Occipital lobe (tissue), 1 donor: ENCODE measurements at regions not wholly inside any gene's neighbourhood (a gene's known extent, or its start where the extent isn't known, plus 50 kb on each side); places are given as distances from the start of the nearest gene placed in this dataset.
"Not testable (repeated sequence)": the region's sequence is repeated elsewhere in the genome, so short reads cannot be mapped to it uniquely, and the experiment has no call there.

Experiments used
- DNase-seq: peaks from one replicate; lab custom pipeline; 2025; lab: John Stamatoyannopoulos, UW

DNA sequence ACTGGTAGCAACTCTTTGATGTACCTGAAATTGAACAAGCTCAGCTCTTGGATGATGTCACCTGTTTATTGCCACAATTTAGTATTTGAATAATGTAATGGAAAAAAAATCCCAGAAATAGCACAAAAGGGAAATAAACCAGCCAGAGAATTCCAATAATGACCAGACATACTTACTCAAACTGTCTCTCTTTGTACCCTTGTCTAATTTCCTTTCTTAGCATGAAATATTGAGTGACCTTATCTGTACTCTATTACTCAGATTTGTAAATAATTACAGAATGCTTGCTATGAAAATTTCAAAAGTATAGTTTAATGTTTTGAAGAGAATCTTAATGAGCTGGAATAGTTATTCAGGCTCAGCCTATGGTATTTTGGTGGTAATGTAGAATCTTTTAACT is 555.4 kb upstream of the SGO1 start:
- no peak for DNase-seq

DNA sequence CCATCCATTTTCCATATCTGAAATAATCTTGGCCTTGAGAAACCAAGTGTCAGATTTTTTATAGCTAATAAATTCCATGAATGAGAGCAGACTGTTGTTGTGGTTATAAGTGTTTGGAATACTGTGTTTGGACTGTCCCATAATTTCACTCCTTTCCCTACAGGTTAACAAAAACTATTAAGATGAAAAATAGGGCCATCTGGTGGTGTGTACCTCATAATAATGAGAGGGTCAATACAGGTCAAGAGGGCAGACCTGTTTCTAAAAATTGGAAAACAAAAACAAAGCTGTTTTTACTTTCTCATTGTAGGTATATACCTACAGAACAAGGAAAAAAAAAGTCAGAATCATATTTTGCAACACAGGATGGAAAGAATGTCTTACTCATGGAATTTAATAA is 553.8 kb upstream of the SGO1 start:
- no peak for DNase-seq

DNA sequence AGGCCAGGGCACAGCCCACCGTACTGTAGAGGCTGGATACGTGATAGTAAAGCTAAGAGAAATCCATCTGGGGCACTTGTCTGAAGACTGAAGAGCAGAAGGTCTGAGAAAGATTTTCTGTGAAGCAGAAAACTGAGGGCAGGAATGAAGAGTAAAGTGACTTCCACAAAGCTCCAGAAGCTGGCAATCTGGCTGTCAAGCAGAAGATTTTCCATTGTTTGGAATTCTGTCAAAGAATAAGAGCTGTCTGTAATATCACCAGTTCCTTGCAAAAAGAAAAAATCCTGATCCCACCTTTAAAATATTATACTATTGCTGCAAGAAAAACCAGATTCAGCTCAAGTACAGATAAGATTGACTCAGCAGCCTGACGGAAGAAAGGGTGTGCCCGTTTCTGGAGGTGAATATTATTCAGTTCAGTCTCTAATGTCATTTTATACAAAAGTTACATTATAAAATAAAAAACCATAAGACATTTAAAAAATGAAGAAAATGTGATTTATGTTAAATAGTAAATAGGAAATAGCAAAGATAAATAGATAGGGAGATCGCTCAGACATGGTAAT is 550.4 kb upstream of the SGO1 start:
- DNase-seq = no peak

DNA sequence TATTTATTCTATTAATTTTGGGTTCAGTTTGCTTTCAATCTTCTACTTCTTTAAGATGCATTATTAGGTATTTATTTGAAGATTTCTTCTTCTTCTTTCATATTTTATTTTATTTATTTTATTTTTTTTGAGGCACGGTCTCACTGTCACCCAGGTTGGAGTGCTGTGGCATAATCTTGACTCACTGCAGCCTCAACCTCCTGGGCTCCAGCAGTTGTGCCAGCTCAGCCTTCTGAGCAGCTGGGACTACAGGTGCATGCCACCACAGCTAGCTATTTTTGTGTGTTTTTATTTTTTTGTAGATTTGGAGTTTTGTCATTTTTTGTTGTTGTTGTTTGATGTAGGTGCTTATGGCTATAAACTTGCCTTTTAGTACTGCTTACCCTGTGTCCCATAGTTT is 543.2 kb upstream of the SGO1 start:
- DNase-seq = no peak

DNA sequence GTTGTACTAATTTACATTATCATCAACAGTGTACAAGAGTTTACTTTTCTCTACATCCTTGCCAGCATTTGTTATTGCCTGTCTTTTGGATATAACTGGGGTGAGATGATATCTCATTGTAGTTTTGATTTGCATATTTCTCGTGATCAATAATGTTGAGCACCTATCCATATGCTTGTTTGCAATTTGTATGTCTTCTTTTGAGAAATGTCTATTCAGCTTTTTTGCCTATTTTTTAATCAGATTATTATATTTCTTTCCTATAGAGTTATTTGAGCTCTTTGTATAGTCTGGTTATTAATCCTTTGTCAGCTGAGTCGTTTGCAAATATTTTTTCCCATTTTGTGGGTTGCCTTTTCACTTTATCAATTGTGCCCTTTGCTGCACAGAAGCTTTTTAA is 540.8 kb upstream of the SGO1 start:
- DNase-seq = no peak

DNA sequence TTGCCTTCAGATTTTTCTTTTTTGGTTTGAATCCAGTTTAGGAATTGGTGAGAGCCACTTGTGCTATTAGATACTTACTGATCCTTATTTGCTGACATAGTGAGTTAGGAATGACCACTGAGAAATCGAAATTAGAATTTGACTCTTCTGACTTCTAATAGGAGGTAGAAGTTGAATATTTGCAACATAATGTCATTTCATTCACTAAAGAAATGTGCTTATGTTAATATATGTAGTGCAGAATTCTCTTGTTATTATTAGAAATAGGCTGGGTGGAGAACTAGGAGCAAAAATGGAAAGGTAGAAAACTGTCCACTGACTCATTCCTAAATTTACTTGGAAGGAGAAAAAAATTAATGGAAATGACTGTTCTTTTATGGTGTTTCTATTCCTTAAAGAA is 538.2 kb upstream of the SGO1 start:
- DNase-seq = no peak

DNA sequence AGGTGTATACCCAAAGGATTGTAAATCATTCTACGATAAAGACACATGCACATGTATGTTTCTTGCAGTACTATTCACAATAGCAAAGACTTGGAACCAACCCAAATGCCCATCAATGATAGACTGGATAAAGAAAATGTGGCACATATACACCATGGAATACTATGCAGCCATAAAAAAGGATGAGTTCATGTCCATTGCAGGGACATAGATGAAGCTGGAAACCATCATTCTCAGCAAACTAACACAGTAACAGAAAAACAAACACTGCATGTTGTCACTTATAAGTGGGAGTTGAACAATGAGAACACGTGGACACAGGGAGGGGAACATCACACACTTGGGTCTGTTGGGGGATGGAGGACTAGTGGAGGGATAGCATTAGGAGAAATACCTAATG is 530.4 kb upstream of the SGO1 start:
- not testable (repeated sequence) for DNase-seq

DNA sequence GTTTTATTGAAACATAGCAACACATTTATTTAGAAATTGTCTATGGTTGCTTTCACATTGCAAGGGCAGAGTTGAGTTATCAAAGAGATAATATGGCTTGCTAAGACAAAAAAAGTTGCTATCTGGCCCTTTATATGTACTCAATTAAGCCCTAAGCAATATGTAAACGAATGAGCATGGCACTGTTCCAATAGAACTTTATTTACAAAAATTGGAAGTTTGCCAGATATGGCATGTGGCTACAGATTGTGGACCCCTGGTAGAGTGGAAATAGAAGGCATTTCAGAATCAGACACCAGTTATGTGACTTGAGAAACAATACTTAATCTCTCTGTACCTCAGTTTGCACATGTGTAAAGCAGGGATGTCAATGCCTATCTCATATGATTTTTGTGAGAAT is 515.6 kb upstream of the SGO1 start:
- DNase-seq = no peak

DNA sequence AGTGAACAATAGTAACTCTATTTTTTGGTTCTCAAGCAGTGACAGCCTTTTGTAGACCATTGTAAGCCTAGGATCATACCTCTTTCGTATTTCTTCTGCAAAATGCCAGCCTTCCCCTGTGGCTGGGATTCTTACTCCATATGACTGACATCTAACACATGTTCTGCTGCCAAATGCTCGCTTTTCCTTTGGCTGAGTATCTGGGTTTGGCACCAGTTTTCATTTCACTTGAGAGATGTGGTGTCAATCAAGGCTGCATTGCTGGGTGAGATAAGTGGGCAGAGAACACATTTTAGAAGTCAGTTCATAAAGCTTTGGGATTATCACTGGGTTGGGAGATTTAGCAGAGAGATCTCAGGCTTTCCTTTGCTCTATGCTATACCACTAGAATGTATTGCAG is 514.7 kb upstream of the SGO1 start:
- DNase-seq = no peak

DNA sequence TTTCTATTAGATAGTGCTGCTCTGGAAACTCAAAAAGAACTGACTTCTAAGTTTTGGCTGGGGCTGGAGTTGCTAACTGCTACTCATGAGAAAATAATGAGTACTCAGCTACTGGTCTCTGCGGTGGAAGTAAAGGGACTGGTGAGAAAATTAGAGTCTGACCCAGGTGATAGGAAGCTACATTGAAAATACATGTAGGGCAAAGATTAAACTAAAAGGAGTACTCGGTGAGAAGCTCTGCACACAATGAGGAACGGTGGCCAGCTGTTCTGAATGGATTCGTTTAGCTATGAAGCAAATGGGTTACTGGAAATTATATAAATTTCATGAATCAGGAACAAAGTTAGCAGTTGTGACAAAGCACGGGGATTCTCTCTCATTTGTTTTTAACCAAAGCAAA is 512.9 kb upstream of the SGO1 start:
- no peak for DNase-seq

DNA sequence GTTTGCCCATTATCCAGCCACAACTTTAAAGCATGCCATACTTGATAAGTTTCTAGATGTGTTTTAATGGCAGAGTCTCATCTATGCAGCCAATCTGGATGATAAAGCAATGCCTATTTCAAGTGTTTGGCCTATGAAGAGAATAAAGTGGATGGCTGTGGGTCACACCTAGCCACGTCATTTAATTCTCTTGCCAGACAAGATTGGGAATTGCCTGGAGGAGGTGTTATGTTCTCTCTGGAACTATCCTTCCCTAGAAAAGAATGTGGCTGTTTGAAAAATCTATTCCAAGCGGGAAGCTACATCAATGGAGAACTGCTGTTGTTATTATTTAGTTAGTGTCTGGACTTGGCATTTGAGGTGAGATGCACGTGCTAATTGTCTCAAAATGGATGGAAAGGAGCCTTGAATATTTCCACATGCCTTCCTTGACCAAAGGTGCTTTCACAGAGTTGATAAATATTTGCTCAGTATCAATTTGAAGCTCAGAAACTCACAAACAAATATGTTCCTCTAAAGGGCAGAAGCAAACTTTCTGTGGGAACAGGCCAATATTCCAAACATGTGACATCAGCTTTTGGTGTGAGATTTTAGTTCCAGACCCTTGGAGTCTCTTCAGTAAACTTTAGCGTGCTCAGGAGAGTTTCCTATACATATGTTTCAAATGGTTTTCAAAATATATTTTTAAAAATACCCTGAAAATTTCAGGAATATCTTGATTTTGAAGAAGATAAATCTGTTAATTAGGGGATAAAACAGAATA is 510.6 kb upstream of the SGO1 start:
- no peak for DNase-seq

DNA sequence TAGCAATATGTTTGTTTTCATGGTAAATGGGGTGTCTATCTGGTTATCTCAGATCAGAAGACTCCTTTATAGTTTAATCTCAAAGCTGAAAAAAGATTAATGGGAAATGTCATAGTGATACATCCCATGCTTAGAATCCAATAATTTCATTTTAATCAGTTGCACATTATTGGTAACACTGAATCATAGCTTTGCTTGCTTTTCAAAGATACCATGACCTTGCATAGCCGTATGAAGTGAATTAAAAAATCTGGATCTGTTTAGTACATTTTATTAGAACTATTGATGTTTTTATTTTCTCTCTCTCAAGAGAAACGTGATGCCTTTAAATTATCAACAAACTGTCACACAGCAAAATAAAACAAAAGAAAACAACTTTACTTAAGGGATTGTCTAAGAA is 506.7 kb upstream of the SGO1 start:
- no peak for DNase-seq

DNA sequence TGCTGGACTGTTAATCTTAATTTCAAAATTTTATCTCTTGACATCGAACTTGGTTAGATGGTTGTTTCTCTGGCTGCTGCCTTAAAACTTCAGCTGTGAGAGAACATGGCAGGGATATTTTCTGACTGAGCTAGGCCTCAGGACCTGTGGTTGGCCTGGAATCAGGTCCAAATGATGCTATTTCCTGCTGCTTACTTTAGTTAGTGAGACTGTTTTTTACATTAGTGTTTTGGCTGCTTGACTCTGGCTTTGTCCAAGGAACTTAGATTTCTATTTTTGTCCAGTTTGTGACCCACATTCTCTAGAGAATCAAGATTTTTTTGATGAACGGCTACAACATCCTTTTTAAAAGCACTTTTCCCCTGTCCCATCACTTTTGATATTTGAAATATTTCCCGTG is 497.9 kb upstream of the SGO1 start:
- no peak for DNase-seq

DNA sequence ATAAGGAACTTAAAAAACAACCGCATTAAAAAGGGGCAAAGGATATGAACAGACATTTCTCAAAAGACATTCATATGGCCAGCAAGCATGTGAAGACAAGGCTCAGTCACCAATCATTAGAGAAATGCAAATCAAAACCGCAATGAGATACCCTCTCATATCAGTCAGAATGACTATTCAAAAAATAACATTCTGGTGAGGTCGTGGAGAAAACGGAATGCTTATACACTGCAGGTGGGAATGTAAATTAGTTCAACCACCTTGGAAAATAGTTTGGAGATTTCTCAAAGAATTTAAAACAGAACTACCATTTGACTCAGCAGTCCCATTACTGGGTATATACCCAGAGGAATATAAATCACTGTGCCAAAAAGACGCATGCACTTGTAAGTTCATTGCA is 496.6 kb upstream of the SGO1 start:
- no peak for DNase-seq

DNA sequence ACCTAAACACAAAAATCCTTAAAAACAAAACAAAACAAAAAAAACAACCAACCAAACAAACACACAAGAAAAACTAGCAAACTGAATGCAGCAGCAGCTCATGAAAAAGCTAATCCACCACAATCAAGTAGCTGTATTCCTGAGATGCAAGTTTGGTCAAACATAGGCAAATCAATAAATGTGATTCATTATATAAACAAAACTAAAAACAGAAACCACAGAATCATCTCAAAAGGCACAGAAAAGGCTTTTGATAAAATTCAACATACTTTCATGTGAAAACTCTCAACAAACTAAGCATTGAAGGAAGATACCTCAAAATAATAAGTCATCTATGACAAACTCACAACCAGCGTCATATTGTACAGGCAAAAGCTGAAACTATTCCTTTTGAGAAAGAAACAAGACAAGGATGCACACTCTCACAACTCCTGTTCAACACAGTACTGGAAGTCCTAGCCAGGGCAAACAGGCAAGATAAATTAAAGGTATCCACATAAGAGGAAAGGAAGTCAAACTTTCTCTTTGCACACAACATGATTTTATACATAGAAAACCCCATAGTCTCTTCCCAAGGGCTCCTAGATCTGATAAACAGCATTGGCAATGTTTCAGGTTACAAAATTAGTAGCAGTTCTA is 495.1 kb upstream of the SGO1 start:
- DNase-seq = no peak

DNA sequence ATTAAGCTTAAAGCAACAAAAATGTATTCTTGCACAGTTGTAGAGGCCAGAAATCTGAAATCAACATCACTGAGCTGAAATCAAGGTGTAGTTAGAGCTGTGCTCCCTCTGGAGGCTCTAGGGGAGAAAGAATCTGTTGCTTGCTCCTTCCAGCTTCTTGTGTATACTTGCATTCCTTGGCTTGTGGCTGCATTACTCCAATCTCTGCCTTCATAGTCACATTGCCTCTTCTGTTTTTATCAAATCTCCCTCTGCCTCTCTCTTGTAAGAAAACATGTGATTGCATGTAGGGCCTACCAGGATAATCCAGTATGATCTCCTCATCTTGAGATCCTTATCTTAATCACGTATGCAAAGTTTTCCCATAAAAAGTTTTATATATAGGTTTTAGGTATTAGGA is 487.9 kb upstream of the SGO1 start:
- DNase-seq = no peak

DNA sequence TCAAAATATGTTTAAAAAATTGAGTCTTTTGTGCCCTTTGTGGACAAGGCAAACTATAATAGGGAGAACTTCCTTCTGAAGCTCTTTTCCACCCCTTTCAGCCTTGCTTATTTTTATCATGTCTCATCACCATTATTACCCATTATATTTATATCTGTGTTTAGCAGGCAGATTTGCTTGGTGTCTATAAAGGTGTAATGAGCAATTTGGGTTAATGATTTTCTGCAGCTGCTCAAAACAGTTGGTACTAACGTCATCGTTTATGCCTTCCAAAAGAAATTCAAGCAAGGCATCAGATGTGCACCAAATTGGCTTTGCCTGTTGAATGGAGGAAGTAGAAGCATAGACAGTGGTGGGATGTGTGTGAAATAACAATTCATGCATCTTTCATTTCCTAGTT is 483.7 kb upstream of the SGO1 start:
- DNase-seq = no peak

DNA sequence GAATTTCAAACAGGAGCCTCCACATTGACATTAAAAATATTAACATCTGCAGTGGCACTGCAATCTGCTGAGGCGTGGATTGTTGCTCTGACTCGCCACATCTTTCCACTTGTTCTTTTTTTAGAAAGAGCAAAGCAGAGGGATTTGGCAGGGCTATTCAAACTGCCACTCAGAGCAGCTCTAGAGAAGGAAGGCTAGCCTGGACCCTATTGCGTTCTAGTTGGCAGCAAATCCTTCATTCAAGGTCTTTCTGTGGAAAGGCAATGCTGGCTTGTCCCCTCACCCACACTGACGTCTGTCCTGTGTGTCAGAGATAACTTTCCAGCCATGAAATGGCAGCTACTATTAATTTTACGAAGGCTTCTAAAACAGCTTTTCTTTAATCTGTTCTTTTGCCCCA is 483.2 kb upstream of the SGO1 start:
- DNase-seq = no peak

DNA sequence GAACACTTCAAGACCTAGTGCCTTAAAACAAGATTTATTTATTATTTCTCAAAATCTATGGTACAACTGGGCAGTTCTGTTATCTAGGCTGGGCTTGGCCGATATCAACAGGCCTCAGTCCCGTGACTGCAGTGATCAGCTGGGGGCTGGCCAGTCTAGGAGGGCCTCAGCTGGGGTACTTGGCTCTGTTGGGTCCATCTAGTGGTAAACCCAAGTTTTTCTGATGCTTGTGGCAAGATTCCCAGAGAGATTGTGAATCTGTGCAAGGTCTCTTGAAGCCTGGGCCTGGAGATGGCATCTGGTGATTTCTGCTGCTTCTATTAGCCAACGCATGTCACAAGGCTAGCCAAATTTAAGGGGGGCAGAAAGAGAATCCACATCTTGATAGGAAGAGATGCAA is 482.4 kb upstream of the SGO1 start:
- DNase-seq = no peak

DNA sequence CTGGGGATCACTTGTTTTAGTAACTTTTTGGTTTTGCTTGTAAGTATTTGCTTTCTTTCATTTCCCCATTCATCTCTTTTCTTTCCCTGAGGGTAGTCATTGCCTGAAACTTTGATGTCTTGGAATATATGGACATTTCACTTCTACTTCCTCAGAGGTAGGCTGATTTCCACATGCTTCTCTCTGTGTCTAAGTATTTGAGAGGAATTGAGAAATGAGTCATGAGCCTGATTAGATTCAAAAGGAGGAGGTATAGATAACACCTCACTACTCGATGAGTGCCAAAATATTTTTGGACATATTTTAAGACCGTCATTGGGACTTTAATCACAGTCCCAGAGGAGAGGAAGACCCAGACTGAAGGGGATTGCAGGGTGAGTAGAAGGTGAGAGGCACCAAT is 480.1 kb upstream of the SGO1 start:
- no peak for DNase-seq

DNA sequence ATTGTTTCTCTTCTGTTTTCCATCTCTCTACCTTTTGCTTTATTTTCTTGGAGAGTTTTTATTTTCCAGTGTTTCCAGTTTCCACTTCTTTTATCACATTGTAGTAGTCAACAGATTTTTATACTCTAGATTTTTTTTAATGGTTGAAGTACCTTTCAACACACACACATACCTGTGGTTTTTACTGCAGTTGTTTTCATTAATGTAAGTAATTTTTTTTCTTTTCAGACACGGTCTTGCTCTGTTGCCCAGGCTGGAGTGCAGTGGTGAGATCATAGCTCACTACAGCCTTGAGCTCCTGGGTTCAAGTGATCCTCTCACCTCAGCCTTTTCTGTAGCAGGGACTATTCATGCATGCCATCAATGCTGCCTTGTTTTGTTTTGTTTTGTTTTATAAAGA is 472.5 kb upstream of the SGO1 start:
- no peak for DNase-seq

DNA sequence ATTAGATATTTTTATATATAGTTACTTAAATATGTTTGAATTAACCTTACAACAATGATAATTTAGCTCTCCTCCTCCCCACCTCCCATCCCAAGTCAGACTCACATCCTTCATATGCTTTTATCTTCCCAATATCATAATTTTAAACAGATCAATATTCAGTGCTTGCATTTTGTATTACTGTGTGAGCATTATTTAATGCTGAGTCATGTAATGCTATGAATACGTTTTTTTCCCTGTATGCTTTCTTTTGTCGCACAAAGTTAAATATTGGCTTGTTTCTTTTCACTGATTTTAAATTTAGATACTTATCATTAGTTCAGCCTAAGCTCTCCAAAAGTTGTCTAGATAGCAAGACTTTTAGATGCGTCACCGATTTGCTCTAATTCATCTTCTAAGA is 471.6 kb upstream of the SGO1 start:
- no peak for DNase-seq

DNA sequence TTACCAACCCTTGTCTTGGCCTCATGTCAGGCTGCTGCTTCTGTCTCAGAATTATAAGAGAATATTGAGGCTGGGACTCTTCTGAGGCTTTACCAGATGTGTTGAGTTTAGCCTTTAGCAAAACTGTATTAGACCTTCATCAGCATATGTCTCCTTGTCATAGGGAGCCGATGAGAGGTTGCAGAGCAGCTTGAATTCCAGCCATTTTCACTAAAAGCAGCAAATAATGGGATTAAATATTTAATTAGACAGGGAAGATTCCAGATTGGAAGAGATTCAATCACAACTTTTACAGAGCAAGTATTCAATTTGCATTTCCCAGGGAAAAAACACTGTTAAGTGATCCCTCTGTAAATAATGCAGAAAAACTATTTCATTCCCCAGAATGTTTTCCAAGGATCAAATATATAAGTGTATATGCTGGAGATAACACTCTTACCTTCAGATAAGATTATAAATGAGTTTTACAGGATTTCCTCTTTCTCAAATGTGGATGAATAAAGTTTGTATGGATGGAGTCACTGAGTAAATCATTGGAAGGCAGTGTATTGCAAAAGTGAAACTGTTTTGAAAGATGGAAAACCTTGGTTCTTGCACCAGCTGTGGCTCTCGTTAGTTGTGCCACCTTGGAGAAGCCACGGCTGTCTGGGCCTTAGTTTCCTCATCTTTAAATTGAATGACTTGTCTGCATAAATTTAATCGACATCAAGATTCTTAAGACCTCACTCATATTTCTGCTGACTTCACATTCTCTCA is 466.4 kb upstream of the SGO1 start:
- no peak for DNase-seq
